ENCODE measurements at regions not wholly inside any gene's neighbourhood (a gene's known extent, or its start where the extent isn't known, plus 50 kb on each side); places are given as distances from the start of the nearest gene placed in this dataset.

DNA sequence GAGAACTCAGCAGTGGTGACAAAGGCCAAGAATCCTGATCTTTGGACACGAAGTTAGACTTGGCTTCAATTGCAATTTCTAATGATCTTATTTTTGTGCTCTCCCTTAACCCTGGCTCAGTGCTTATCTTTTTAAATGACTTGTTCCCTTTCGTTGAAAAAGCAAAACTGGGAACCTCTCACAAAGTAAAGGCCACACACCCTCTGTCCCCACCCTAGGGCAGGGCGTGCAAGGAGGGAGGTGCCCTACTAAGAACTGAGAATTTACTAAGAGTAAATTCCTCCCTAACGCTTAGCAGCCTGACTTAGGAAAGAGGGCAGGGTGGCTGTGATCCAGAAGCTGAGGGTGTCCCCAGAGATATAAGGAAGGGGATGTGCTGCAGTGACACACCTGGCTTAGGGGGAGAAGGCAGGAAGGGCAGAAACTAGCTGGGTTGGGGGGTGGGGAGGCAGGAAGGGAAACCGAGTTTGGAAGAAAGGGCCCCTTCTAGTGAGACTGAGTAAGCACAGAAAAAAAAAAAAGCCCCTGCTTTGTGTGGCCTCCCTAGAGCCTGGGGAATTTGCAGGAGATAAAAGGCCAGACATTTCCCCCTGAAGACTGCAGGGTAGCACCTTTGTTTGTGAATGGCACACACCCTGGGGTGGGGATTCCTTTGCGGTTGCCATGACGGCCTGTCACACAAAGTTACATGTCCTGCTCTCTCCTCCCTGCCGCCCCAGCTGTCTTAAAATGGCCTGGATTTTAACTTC is 435.1 kb downstream of the EFNB2 start:
- TF ChIP-seq, protein P1, sequence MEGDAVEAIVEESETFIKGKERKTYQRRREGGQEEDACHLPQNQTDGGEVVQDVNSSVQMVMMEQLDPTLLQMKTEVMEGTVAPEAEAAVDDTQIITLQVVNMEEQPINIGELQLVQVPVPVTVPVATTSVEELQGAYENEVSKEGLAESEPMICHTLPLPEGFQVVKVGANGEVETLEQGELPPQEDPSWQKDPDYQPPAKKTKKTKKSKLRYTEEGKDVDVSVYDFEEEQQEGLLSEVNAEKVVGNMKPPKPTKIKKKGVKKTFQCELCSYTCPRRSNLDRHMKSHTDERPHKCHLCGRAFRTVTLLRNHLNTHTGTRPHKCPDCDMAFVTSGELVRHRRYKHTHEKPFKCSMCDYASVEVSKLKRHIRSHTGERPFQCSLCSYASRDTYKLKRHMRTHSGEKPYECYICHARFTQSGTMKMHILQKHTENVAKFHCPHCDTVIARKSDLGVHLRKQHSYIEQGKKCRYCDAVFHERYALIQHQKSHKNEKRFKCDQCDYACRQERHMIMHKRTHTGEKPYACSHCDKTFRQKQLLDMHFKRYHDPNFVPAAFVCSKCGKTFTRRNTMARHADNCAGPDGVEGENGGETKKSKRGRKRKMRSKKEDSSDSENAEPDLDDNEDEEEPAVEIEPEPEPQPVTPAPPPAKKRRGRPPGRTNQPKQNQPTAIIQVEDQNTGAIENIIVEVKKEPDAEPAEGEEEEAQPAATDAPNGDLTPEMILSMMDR (IDR thresholded peaks at IDR 0.05) = no peak
- no peak for TF ChIP-seq POLR2A (IDR thresholded peaks at IDR 0.05)
